H4 (cell line): ENCODE measurements at regions not wholly inside any gene's neighbourhood (a gene's known extent, or its start where the extent isn't known, plus 50 kb on each side); places are given as distances from the start of the nearest gene placed in this dataset.

ENCODE experiments used
- DNase-seq: peaks from one replicate; pipeline ENCODE4 v3.0.0-alpha.2; 2015; ENCODE audit warnings: low spot score

- no peak for DNase-seq
Observed at GRCh38 chrX:45745479-45745878, 544.8 kb upstream of the DIPK2B start.

GRCh38 chrX:45743906-45744625, 543.4 kb upstream of the DIPK2B start:
- DNase-seq: no peak

- DNase-seq: peak; percentile 66
Observed at GRCh38 chrX:45743081-45743533, 542.4 kb upstream of the DIPK2B start.

GRCh38 chrX:45740291-45740690, 539.6 kb upstream of the DIPK2B start:
- DNase-seq: no peak

GRCh38 chrX:45735571-45735970, 534.9 kb upstream of the DIPK2B start:
- no peak for DNase-seq

- no peak for DNase-seq
Observed at GRCh38 chrX:45731448-45731847, 530.8 kb upstream of the DIPK2B start.

GRCh38 chrX:45727761-45728160, 527.1 kb upstream of the DIPK2B start:
- DNase-seq: no peak

- DNase-seq: no peak
Observed at GRCh38 chrX:45722471-45722870, 521.8 kb upstream of the DIPK2B start.

- DNase-seq: no peak
Observed at GRCh38 chrX:45719751-45720501, 519.2 kb upstream of the DIPK2B start.

- no peak for DNase-seq
Observed at GRCh38 chrX:45718676-45719075, 518.0 kb upstream of the DIPK2B start.

- no peak for DNase-seq
Observed at GRCh38 chrX:45716750-45717149, 516.1 kb upstream of the DIPK2B start.

GRCh38 chrX:45715748-45716147, 515.1 kb upstream of the DIPK2B start:
- no peak for DNase-seq

- DNase-seq: peak; percentile 41
Observed at GRCh38 chrX:45714866-45715265, 514.2 kb upstream of the DIPK2B start.

- peak; percentile 17 for DNase-seq
Observed at GRCh38 chrX:45712067-45712466, 511.4 kb upstream of the DIPK2B start.

- DNase-seq: peak; percentile 10
Observed at GRCh38 chrX:45711231-45711630, 510.6 kb upstream of the DIPK2B start.

- peak; percentile 83 for DNase-seq
Observed at GRCh38 chrX:45710081-45710801, 509.6 kb upstream of the DIPK2B start.

GRCh38 chrX:45709381-45709780, 508.7 kb upstream of the DIPK2B start:
- no peak for DNase-seq

- no peak for DNase-seq
Observed at GRCh38 chrX:45699158-45699557, 498.5 kb upstream of the DIPK2B start.

- DNase-seq: no peak
Observed at GRCh38 chrX:45697591-45697990, 496.9 kb upstream of the DIPK2B start.

GRCh38 chrX:45696736-45697135, 496.1 kb upstream of the DIPK2B start:
- DNase-seq: no peak

- DNase-seq: no peak
Observed at GRCh38 chrX:45689971-45690370, 489.3 kb upstream of the DIPK2B start.

- no peak for DNase-seq
Observed at GRCh38 chrX:45683914-45684313, 483.2 kb upstream of the DIPK2B start.

- DNase-seq: no peak
Observed at GRCh38 chrX:45681891-45682290, 481.2 kb upstream of the DIPK2B start.
